GM18858 (cell line): ENCODE measurements at regions not wholly inside any gene's neighbourhood (a gene's known extent, or its start where the extent isn't known, plus 50 kb on each side); places are given as distances from the start of the nearest gene placed in this dataset.
"Not testable (repeated sequence)": the region's sequence is repeated elsewhere in the genome, so short reads cannot be mapped to it uniquely, and the experiment has no call there.

Source experiments
- ATAC-seq: cut with Tn5 transposase; IDR thresholded peaks from one replicate; pipeline ENCODE4 v1.9.1; 2021; ENCODE audit not compliant: unreplicated experiment

DNA sequence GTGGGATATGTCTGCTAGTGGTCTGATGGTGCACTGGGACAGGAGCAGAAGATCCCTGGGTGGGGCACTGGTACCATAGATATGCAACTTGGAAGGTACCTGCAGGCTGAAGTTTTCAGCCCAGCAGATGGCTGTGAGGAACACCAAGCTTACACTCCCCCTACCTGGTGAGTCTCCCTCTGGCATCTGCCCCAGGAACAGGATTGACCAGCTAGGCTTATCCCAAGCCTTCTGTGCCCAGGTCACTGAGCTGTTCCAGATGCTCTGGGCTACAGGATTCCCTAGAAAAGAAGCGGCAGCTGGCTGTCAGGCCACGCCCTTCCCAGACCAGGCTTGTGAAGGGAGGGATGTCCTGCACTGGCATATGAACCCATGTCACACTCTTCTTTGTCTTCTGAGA lies 1130.0 kb downstream of the NAALADL2 start:
- no peak for ATAC-seq

DNA sequence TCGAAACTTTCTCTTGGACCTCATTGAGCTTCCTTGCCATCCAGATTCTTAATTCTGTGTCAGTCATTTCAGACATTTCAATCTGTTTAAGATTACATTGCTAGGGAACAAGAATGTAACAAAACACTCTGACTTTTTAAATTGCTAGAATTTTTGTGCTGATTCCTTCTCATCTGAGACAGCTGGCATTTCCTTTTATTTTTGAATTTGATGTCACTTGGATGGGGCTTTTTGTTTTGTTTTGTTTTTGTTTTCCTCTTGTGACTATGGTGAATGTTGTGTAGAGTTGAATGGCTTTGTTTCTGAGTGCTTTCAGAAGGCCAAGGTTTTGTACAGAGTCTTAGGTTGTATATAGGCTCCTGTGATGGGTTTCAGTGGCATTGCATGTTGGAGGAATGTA lies 1129.3 kb downstream of the NAALADL2 start:
- ATAC-seq = no peak

DNA sequence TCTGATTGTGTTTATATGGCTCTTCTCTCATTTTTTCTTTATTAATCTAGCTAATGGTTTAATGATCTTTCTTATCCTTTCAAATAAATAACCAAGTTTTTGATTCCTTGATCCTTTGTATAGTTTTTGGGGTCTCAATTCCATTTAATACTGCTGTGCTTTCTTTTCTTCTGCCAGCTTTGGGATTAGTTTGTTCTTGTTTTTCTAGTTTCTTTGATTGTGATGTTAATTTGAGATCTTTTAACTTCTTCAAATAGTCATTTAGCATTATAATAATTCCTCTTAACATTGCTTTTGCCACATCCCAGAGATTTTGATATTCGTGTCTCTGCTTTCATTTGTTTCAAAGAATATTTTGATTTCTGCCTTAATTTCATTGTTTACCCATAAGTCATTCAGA lies 1126.6 kb downstream of the NAALADL2 start:
- ATAC-seq = no peak

DNA sequence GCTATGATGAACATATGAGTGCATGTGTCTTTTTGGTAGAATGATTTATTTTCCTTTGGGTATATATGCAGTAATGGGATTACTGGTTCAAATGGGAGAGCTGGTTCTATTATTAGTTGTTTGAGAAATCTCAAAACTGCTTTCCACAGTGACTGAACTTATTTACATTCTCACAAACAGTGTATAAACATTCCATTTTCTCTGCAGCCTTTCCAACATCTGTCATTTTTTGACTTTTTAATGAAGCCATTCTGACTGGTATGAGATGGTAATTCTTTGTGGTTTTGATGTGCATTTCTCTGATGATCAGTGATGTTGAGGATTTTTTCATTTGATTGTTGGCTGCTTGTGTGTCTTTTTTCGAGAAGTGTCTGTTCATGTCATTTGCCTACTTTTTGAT lies 1124.2 kb downstream of the NAALADL2 start:
- no peak for ATAC-seq

DNA sequence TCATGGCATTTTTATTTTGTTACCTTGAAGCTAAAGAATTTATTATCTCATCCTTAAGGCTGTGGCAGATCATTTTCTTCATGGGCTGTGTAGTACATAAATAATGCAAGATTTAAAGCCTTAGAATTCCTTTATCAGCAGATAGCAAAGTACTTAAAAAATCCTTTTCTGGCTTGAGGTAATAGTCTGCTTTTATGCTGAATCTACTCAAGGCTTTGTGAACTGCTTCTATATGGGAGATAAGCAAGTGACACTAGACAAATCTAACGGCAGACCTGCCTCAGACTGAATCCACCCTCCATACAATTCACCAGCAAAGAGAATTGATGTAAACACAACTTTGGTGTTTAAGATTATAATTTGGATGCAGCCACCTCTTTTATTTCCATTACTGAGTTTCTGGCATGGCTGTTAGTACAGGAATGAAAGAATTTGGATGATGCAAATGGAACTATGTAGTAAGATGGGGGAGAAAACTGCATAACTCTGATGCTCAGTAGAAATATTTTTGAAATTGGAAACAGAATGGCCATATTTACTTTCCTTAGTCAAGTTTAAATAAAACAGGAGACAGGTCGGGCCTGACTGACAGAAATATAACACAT lies 1121.5 kb downstream of the NAALADL2 start:
- ATAC-seq = no peak

DNA sequence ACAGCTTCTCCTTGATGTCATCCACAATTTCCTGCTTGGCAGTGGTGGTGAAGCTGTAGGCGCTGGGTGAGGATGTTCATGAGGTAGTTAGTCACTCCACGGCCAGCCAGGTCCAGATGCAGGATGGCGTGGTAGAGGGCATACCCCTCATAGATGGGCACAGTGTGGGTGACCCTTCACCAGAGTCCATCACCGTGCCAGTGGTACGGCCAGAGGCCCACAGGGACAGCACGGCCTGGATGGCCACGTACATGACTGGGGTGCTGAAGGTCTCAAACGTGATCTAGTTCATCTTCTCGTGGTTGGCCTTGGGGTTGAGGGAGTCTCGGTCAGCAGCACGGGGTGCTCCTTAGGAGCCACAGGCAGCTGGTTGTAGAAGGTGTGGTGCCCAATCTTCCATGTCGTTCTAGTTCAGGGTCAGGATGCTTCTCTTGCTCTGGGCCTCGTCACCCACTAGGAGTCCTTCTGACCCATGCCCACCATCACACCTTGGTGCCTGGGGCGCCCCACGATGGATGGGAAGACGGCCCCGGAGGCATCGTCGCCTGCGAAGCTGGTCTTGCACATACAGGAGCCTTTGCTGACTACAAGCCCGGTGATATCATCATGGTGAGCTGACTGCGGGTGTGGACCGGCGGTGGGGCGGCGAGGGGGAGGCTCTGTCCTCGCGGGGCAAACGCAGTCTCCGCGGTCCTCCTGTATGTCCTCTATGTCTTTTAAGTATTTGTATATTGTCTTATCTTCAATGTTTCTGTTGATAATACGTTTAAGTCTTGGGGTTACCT lies 1119.0 kb downstream of the NAALADL2 start:
- no peak for ATAC-seq

DNA sequence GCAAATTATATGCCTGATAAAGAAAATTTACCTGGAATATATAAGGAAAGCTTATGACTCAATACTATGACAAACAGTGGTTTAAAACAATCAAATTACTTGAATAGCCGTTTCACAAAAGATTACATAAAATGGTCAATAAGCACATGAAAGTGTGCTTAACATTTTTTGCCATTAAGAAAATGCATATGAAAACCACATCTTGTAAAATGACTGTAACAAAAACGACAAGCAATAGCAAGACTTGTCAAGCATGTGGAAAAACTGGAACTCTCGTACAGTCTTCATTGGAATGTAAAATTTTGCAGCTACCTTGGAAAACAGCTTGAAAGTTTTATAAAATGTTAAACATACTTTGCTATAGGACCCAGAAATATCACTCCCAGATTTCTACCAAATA lies 1110.3 kb downstream of the NAALADL2 start:
- no peak for ATAC-seq

DNA sequence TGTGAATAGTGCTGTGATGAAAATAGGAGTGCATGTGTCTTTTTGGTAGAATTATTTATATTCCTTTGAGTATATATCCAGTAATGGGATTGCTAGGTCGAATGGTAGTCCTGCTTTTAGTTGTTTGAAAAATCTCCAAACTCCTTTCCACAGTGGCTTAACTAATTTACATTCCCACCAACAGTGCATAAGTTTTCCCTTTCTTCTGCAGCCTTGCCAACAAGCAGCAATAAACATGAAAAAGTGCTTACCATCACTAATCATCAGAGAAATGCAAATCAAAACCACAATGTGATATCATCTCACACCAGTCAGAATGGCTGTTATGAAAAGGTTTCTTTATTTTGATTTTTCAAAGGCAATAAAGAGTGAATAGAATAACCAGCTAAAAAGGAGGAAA lies 1105.9 kb downstream of the NAALADL2 start:
- ATAC-seq = no peak

DNA sequence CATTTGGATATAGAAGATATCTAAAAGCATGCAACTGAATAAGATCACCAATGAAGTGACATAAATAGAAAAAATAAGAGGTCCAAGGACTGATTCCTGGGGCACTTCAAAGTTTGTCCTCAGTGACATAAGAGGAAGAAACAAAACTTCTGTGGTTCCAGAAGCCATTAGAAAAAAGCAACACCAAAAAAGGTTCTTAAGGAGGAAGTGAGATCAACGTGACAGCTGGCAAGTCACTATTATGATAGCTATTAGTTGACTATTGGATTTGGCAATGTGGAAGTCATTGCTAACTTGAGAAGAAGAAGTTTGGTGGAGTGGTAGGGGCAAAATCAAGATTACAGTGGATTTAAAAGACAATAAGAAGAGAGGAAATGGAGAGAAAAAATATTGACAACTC lies 1098.3 kb downstream of the NAALADL2 start:
- ATAC-seq = no peak

DNA sequence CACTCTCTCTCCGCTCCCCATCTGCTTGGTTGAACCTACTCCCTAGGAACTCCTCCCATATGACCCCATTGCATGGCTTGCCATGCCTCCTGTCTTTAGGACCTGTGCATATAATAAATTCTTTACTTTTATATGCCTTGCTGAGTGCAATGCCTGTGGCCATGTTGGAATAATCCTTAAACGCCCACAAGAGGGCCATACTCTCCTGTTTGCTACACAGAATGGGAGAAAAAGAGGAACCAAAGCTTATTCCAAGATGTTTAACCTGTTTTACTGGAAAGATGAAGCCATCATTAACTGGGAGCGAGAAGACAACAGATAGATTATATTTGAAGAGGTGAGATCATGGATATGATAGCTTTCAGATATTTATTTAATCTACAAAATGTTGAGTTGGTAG lies 1097.8 kb downstream of the NAALADL2 start:
- no peak for ATAC-seq

DNA sequence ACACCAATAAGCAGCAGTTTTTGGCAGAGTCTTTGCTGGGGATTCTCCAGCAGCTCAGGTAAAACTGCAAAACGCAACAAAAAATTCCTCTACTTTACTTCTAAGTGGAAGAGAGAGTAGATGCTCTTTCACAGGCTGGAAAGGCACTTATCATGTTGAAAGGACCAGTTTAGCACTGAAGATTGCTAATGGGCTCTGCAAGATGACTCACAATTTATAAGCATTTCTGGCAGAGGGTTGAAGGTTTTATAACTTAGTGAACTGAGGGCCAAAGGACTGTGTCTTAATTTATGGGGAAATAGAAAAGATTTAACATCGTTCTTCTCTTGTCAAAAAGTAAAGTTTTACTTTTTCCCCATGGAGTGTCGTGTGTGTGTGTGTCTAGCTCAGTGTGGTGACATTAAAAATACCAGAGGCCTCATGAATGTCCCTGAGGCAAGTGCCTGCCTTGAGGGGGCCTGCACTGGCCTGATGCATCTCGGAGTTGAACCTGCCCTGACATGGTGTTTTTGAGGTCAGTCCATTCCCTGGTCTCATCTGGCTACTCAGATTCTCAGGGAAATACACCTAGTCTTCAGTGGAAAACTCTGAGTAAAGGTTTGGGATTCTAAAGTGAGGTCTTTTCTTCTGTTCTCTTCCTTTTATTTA lies 1092.0 kb downstream of the NAALADL2 start:
- no peak for ATAC-seq

DNA sequence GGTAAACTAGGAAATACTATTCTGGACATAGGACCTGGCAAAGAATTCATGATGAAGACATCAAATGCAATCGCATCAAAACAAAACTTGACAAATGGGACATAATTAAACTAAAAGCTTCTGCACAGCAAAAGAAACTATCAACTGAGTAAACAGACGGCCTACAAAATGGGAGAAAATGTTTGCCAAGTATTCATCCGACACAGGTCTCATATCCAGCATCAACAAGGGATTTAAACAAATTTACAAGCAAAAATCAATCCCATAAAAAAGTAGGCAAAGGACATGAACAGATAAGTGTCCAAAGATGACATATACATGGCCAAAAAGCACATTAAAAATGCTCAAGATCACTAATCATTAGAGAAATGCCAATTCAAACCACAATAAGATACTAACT lies 1088.9 kb downstream of the NAALADL2 start:
- ATAC-seq = no peak

DNA sequence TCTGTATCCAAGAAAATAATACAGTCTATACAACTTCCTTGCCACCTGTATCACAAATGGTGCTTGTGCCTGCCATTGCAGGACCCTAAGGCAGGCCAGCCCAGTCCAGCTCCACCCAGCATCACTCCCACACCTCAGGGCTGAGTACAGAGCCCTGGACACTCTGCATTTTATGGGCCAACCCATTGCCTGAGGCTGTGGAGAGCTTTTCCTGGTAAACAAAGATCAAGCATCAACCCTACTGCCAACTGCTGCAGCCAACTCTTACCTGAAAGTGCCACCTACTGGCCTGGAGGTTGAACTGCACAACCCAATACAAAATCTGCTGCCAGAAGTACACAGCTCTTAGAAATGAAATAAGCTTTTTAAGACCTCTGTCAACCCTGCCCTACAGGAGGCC lies 1082.2 kb downstream of the NAALADL2 start:
- no peak for ATAC-seq

DNA sequence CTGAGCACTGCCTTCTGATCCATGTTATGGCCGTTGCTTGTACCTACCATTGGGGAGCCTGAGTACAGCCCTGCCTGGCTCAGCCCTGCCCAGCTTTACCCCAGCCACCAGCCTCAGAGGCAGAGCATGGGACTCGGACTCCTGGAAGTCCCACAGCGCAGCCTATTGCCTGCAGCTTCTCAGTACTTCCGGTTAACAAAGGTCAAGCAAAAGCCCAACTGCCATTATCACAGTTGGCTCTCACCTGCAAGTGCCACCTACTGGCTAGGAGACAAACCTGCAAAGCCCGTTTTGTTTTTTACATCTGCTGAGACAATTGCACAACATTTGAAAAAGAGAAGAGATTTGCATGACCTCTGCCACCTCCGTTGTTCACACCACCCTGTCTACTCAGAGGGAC lies 1081.7 kb downstream of the NAALADL2 start:
- ATAC-seq = no peak

DNA sequence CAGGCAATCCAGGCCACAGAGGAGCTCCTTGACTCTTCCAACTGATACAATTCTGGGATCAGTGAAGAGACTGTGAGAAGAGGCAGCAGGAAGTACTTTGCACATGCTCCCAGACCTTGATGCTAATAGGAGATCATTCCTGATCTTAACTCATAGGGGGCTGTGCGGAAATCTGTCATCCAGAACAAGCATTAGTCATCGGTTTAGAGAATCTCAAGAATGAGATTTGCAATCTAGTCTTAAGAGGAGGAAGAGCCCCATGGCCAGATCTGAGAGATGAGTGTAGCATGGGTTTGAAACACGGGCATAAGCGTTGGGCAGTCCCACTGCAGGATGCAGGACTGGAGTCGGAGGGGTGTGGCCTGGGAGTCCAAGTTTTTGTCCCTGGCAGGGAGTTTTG lies 1081.1 kb downstream of the NAALADL2 start:
- no peak for ATAC-seq

DNA sequence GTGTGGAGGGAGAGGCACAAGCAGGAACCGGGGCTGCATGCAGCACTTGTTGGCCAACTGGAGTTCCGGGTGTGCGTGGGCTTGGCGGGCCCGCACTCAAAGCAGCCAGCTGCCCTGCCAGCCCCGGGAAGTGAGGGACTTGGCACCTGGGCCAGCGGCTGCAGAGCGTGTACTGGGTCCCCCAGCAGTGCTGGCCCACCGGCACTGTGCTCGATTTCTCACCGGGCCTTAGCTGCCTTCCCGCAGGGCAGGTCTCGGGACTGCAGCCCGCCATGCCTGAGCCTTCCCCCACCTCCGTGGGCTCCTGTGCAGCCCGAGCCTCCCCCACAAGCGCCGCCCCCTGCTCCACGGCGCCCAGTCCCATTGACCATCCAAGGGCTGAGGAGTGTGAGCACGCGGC lies 1078.2 kb downstream of the NAALADL2 start:
- not testable (repeated sequence) for ATAC-seq

DNA sequence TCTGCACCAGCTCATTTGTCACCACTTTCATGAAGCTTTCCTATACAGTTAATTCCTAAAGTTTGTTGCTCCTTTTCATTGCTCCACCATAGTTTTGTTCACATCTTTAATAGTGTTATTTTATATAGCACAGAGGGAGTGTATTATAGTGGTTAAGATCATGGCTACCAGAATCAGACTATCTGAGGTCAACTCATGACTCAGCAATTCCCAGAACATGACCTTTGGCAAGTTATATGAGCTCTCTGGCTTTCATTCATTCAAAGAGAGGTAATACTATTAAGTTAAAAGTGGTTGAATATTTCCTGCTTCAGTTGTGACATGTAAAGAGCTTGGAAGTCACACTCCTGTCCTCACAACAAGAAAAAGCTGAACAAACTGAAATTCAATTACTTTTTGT lies 1073.5 kb downstream of the NAALADL2 start:
- ATAC-seq = no peak

DNA sequence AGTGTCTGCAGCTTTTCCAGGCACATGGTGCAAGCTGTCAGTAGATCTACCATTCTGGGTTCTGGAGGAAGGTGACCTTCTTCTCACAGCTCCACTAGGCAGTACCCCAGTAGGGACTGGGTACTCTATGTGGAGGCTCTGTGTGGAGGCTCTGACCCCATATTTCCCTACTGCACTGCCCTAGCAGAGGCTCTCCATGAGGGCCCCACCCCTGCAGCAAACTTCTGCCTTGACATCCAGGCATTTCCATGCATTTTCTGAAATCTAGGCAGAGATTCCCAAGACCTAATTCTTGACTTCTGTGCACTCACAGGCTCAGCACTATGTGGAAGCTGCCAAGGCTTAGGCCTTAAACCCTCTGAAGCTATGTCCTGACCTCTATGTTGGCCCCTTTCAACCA lies 1060.0 kb downstream of the NAALADL2 start:
- no peak for ATAC-seq

DNA sequence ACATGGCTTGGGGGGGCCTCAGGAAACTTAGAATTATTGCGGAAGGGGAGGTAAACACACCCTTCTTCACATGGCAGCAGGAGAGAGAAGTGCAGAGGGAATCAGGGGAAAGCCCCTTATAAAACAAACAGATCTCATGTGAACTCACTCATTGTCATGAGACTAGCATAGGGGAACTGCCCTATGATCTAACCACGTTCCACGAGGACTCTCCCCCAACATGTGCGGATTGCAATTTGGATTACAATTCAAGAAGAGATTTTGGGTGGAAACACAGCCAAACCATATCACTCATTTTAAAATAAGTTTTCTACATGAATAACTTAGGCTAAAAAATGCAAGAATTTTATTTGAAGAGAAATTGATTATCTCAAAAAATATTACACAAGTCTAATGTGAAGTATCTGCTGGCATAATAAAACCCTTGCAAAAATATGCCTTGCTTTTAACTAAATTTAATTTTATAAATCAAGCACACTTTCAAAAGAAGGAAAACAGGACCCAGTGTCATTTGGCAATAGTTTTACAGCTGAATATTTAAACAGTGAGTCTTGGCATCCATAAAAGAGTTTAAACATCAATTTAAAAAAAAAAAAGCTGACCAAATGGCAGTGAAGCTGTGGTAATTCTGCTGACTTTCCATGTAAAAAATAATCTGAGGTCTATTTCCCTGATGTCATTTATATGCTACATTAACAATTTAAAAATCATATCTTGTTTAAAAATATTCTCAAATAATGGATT lies 1057.2 kb downstream of the NAALADL2 start:
- ATAC-seq = no peak

DNA sequence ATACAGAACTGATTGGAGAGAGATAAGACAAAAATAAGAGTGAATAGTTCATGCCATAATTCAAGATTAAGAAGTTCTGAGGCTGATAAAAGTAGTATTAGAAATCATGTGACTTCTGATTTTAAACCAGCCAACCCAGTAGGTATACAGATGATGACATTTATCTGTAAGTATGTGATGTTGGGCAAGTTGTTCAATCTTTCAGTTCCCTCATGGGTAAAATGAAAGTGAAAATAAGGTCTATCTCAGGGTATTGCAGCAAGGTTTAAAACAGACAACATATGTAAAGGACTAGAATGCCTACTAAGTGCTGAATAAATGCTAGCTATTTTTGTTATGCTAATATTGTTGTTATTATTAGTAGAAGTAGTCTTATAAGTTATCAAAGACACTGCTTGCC lies 1055.7 kb downstream of the NAALADL2 start:
- no peak for ATAC-seq

DNA sequence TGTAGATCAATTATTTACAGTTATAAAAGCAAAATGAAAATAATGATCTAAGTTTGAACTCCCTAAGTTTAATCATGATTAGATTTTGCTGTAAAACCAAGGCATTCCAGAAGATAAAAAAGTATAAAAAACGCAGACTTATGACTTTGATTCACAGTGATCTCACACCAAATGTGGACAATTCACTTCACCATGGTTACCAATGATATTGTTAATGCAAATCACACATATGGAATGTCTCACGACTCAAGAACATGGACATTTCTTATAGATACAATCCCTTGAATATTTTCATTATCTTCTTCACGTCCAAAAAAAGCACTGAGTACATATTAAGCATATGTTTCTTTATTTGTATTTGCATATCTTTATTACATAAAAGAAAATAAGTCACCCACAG lies 1054.2 kb downstream of the NAALADL2 start:
- no peak for ATAC-seq

DNA sequence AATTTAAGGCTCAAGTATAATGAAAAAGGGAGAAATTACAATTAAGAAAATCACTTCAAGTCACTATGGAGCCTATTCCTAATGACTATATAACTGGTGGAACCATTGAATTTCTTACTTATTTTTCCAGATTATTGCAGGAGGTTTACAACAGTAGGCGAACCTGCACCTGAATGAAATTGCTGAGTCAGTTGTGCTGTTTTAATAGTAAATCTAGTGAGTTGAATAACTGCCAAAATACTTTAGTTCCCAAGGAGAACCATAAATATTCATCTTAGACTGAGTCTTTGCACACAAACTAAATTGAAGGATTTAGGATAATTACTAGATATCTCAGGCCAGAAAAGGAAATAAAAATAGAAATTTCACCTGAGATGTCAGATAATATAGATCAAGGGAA lies 1052.8 kb downstream of the NAALADL2 start:
- no peak for ATAC-seq
